Left lung (tissue), 4 donors: ENCODE measurements at regions not wholly inside any gene's neighbourhood (a gene's known extent, or its start where the extent isn't known, plus 50 kb on each side); places are given as distances from the start of the nearest gene placed in this dataset.
"Not testable (repeated sequence)": the region's sequence is repeated elsewhere in the genome, so short reads cannot be mapped to it uniquely, and the experiment has no call there.

Source experiments
- ATAC-seq: fragments of 200-7000 bp; cut with Tn5 transposase; one replicate; pipeline ENCODE4 v1.9.1; 2020; ENCODE audit warnings: moderate library complexity
- DNase-seq, 4 donors: peaks; one replicate each; pipeline ENCODE4 v3.0.0-alpha.2; 2013 to 2020
- H3K27ac ChIP-seq, 2 donors: fragments of 200-600 bp; sonication (generic) in 1 of 2; one replicate each; pipeline versions ENCODE4 v1.5.0 to v1.8.0; 2020 to 2021
- H3K27me3 ChIP-seq, 2 donors: fragments of 200-600 bp; sonication (generic) in 1 of 2; one replicate each; pipeline versions ENCODE4 v1.5.0 to v1.8.0; 2020 to 2021
- H3K36me3 ChIP-seq, 2 donors: fragments of 200-600 bp; sonication (generic) in 1 of 2; one replicate each; pipeline versions ENCODE4 v1.5.0 to v1.8.0; 2020 to 2021
- H3K4me1 ChIP-seq, 2 donors: fragments of 200-600 bp; one replicate each; pipeline ENCODE4 v1.8.0; 2021
- H3K4me3 ChIP-seq, 2 donors: fragments of 200-600 bp; sonication (generic) in 1 of 2; one replicate each; pipeline versions ENCODE4 v1.5.0 to v1.8.0; 2020 to 2021; ENCODE audit warnings: mild to moderate bottlenecking in 1 of 2
- H3K9me3 ChIP-seq, 2 donors: fragments of 200-600 bp; sonication (generic) in 1 of 2; one replicate each; pipeline versions ENCODE4 v1.5.0 to v1.8.0; 2020 to 2021
- CTCF ChIP-seq, 2 donors: fragments of 200-600 bp; sonication (generic) in 1 of 2; IDR thresholded peaks; one replicate each; pipeline versions ENCODE4 v1.5.0 to v1.8.0; 2021; ENCODE audit warnings: antibody characterized with exemption in 2 of 2
- intact Hi-C, 2 donors: fragments of 100-400 bp; cut with DNase I; formaldehyde crosslinking; loops; one replicate each; pipeline versions ENCODE4 v1.11.2 to v1.14.2; 2022
- donor health status: DM: no; HTN: yes; CAD: no.
- donor health status: DM: no; HTN: no; CAD: no.

GRCh38 chr1:178036090-178036489, 57.8 kb upstream of the RASAL2 start:
- intact Hi-C loops, result loop anchor here in 1 of 2 donors (10.0 kb wide), 1 partner anchor 239 kb away; no protein-coding TSS in a partner anchor
- Histone ChIP-seq H3K9me3 (no peaks in the 10 kb centered on the region), H3K27me3 (no peaks in the 10 kb centered on the region), H3K4me1 (peaks cover 0 to 18% of the 10 kb centered on the region in 2 donors), H3K4me3 (no peak overlapping the region), H3K27ac (no peak overlapping the region), H3K36me3 (no peaks in the 10 kb centered on the region)
- TF ChIP-seq CTCF (IDR thresholded peaks at IDR 0.05), result no peak
- no peak for DNase-seq
- ATAC-seq, result no peak

GRCh38 chr1:178037510-178038253, 56.2 kb upstream of the RASAL2 start:
- H3K9me3 ChIP-seq, result no peaks in the 10 kb centered on the region
- peak overlapping the region; percentile 74 to 75 for H3K27ac ChIP-seq
- peak; percentile 19 to 47 for TF ChIP-seq CTCF (IDR thresholded peaks at IDR 0.05)
- no peaks in the 10 kb centered on the region for H3K36me3 ChIP-seq
- H3K4me3 ChIP-seq, result peak overlapping the region; percentile 58 to 74
- DNase-seq (peak; percentile 77 to 96 (median 88)), ATAC-seq (peak; percentile 99)
- no peaks in the 10 kb centered on the region for H3K27me3 ChIP-seq
- intact Hi-C loops, result loop anchor here in 1 of 2 donors (10.0 kb wide), 1 partner anchor 237 kb away; no protein-coding TSS in a partner anchor
- peaks cover 0 to 7% of the 10 kb centered on the region in 2 donors for H3K4me1 ChIP-seq

- intact Hi-C loops, result loop anchor here in 1 of 2 donors (10.0 kb wide), 1 partner anchor 236 kb away; no protein-coding TSS in a partner anchor
- Histone ChIP-seq H3K27ac (peak overlapping the region; percentile 74 to 75), H3K9me3 (no peaks in the 10 kb centered on the region), H3K4me3 (peak overlapping the region; percentile 58 to 74), H3K27me3 (no peaks in the 10 kb centered on the region), H3K36me3 (no peaks in the 10 kb centered on the region), H3K4me1 (peaks cover 0 to under 1% of the 10 kb centered on the region in 2 donors)
- ATAC-seq, result no peak
- DNase-seq, result no peak
- TF ChIP-seq CTCF (IDR thresholded peaks at IDR 0.05), result no peak
These were observed 55.5 kb upstream of the RASAL2 start for GRCh38 chr1:178038372-178038771.

- ATAC-seq, result no peak
- TF ChIP-seq CTCF (IDR thresholded peaks at IDR 0.05), result no peak
- no peaks in the 10 kb centered on the region for H3K36me3 ChIP-seq
- no peak overlapping the region for H3K4me3 ChIP-seq
- peaks cover 0 to 2% of the 10 kb centered on the region in 2 donors for H3K9me3 ChIP-seq
- no peaks in the 10 kb centered on the region for H3K27me3 ChIP-seq
- intact Hi-C loops, result loop anchor here in 1 of 2 donors (10.0 kb wide), 1 partner anchor 235 kb away; no protein-coding TSS in a partner anchor
- no peak overlapping the region for H3K27ac ChIP-seq
- H3K4me1 ChIP-seq, result no peaks in the 10 kb centered on the region
- no peak for DNase-seq
These were observed 54.0 kb upstream of the RASAL2 start for GRCh38 chr1:178039891-178040290.

GRCh38 chr1:178043940-178044339, 50.0 kb upstream of the RASAL2 start:
- H3K4me1 ChIP-seq, H3K36me3 ChIP-seq, H3K27ac ChIP-seq, intact Hi-C loops, DNase-seq, H3K27me3 ChIP-seq, ATAC-seq, H3K4me3 ChIP-seq, H3K9me3 ChIP-seq: not testable (repeated sequence)
